ENCODE measurements at regions not wholly inside any gene's neighbourhood (a gene's known extent, or its start where the extent isn't known, plus 50 kb on each side); places are given as distances from the start of the nearest gene placed in this dataset.

DNA sequence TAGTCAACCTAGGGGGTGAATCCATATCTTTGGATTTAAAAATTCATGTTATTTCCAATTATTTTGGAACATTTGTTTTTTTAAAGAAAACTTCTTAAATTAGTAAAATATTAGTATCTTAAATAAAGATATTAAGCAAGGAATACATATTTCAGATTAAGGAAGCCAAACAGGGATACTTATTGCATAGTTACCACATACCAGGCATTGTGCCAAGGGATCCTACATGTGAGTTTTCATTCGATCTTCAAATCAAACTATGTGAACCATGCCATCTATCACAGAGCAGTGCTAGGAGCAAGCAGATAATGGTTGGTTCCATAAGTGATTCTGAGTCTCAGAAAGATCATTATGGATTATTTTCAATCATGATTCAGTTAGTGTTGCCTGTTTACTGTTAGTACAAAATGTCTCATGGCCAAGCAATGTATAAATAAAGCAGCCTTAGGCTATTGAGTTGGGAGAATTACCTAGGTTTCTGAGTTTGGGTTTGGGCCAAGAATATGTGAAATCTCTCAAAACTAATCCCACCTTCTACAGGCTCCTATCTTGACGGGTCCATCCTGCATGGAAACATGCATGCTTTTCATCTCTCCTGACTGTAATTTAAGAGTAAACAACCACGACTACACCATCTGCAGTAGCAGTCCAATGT lies 176.7 kb downstream of the NPFFR2 start:
- no peak overlapping the region for H2BK120ac ChIP-seq (replicated peaks; ENCODE audit: low read depth, low read length)
- no peak overlapping the region for H3K23ac ChIP-seq (ENCODE audit: insufficient read length)
- no peak overlapping the region for H2BK20ac ChIP-seq (ENCODE audit: low read length)
- DNase-seq (ENCODE audit: low read depth in 1 of 2, low spot score in 2 of 2), result no peak
- no peak overlapping the region for H3K4me3 ChIP-seq (ENCODE audit: extremely low read depth in 1 of 4, insufficient read depth in 2 of 4, low read depth in 3 of 4, low read length in 4 of 4)
- no peaks in the 10 kb centered on the region for H3K79me1 ChIP-seq (ENCODE audit: low read depth, low read length)
- H4K8ac ChIP-seq (ENCODE audit: extremely low read depth, insufficient read depth, low read length), result no peak overlapping the region
- no peak overlapping the region for H3K4me2 ChIP-seq (ENCODE audit: insufficient read depth in 1 of 2, low read depth in 2 of 2, low read length in 2 of 2)
- H3K4ac ChIP-seq (replicated peaks; ENCODE audit: insufficient read length, low read depth, low read length), result no peak overlapping the region
- no peak overlapping the region for H2AK5ac ChIP-seq (ENCODE audit: low read depth, low read length)
- H3K27me3 ChIP-seq (replicated peaks in 1 of 4; ENCODE audit: control insufficient read depth in 3 of 4, extremely low read depth in 1 of 4, insufficient read depth in 3 of 4, low read length in 3 of 4), result no peaks in the 10 kb centered on the region
- no peak overlapping the region for H3K56ac ChIP-seq (replicated peaks; ENCODE audit: insufficient read length, low read depth, low read length)
- no peak for TF ChIP-seq CBX5 (IDR thresholded peaks at IDR 0.05; ENCODE audit: low read depth, low read length)
- TF ChIP-seq, protein P1, sequence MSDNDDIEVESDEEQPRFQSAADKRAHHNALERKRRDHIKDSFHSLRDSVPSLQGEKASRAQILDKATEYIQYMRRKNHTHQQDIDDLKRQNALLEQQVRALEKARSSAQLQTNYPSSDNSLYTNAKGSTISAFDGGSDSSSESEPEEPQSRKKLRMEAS (IDR thresholded peaks at IDR 0.05), result no peak
- no peak for TF ChIP-seq SP2 (IDR thresholded peaks at IDR 0.05; ENCODE audit: low read length)
- TF ChIP-seq SAP30 (IDR thresholded peaks at IDR 0.05; ENCODE audit: insufficient read depth, insufficient replicate concordance, low read length), result no peak
- TF ChIP-seq KDM5A (IDR thresholded peaks at IDR 0.05; ENCODE audit: low read length), result no peak
- TF ChIP-seq BRCA1 (IDR thresholded peaks at IDR 0.05; ENCODE audit: low read depth, low read length), result no peak
- TF ChIP-seq, protein P2, sequence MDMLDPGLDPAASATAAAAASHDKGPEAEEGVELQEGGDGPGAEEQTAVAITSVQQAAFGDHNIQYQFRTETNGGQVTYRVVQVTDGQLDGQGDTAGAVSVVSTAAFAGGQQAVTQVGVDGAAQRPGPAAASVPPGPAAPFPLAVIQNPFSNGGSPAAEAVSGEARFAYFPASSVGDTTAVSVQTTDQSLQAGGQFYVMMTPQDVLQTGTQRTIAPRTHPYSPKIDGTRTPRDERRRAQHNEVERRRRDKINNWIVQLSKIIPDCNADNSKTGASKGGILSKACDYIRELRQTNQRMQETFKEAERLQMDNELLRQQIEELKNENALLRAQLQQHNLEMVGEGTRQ (IDR thresholded peaks at IDR 0.05; ENCODE audit: low read length), result no peak
- TF ChIP-seq TEAD4 (IDR thresholded peaks at IDR 0.05; ENCODE audit: low read depth, low read length), result no peak
- TF ChIP-seq ASH2L (IDR thresholded peaks at IDR 0.05; ENCODE audit: low read length), result no peak
- no peak for TF ChIP-seq KDM1A (IDR thresholded peaks at IDR 0.05; ENCODE audit: borderline replicate concordance, low read length)
- no peak for TF ChIP-seq CTBP2 (IDR thresholded peaks at IDR 0.05; ENCODE audit: borderline replicate concordance, insufficient read depth, insufficient read length, low read length)
- TF ChIP-seq RXRA (IDR thresholded peaks at IDR 0.05; ENCODE audit: insufficient read depth, low read depth, low read length), result no peak
- TF ChIP-seq CHD2 (IDR thresholded peaks at IDR 0.05; ENCODE audit: low read length), result no peak
- TF ChIP-seq TAF1 (IDR thresholded peaks at IDR 0.05; ENCODE audit: low read depth, low read length), result no peak
- H2AFZ ChIP-seq (ENCODE audit: low read length), result no peak overlapping the region
- H4K5ac ChIP-seq (ENCODE audit: insufficient read length, low read depth, low read length), result no peak overlapping the region
- no peaks in the 10 kb centered on the region for H3K36me3 ChIP-seq (ENCODE audit: control insufficient read depth in 2 of 4, insufficient read depth in 4 of 4, low read length in 3 of 4)
- H2BK15ac ChIP-seq (ENCODE audit: low read length), result no peak overlapping the region
- H4K20me1 ChIP-seq (replicated peaks in 1 of 2; ENCODE audit: control insufficient read depth in 1 of 2, insufficient read depth in 2 of 2, low read length in 2 of 2), result no peaks in the 10 kb centered on the region
- ChIA-PET CTCF (ENCODE audit: partially characterized antibody) (no interaction called here), POLR2A (ENCODE audit: partially characterized antibody) (no interaction called here)
- no peaks in the 10 kb centered on the region; the same call in 1 of the 2 replicates for H3K23me2 ChIP-seq (ENCODE audit: low read depth, low read length)
- H2BK5ac ChIP-seq (ENCODE audit: low read depth, low read length), result no peak overlapping the region
- no peaks in the 10 kb centered on the region for H3K4me1 ChIP-seq (replicated peaks in 1 of 4; ENCODE audit: control insufficient read depth in 3 of 4, insufficient read depth in 4 of 4, low read length in 3 of 4)
- H4K91ac ChIP-seq (replicated peaks; ENCODE audit: insufficient read length, low read length), result no peak overlapping the region
- no peak overlapping the region for H3K9ac ChIP-seq (replicated peaks in 1 of 4; ENCODE audit: extremely low read depth in 1 of 4, low read depth in 3 of 4, low read length in 3 of 4)
- H3K14ac ChIP-seq (ENCODE audit: insufficient read length), result no peak overlapping the region
- no peak overlapping the region for H3K27ac ChIP-seq (ENCODE audit: low read depth, low read length)
- no peaks in the 10 kb centered on the region for H3K9me3 ChIP-seq (ENCODE audit: insufficient read depth in 2 of 2, low read depth in 1 of 2, low read length in 1 of 2)
- 86% methylated on average over 3 of the region's 3 CpGs; no CpG with 5 or more reads in 1 of the 2 experiments for WGBS, 2 experiments (ENCODE audit: extremely low coverage in 1 of 2, insufficient coverage in 1 of 2, insufficient read length in 1 of 2, insufficient replicate concordance in 2 of 2, low coverage in 1 of 2, low lambda C conversion rate in 2 of 2, missing lambda C conversion rate in 1 of 2)
- H3K18ac ChIP-seq (ENCODE audit: extremely low read depth, low read length), result no peak overlapping the region
- no peak overlapping the region for H2BK12ac ChIP-seq (ENCODE audit: low read depth, low read length)
- H3K79me2 ChIP-seq (ENCODE audit: control insufficient read depth in 1 of 2, insufficient read depth in 2 of 2, low read length in 2 of 2), result no peaks in the 10 kb centered on the region
- no peak for FAIRE-seq

Data from H1 (cell line).